Caco-2 (cell line): ENCODE measurements at regions not wholly inside any gene's neighbourhood (a gene's known extent, or its start where the extent isn't known, plus 50 kb on each side); places are given as distances from the start of the nearest gene placed in this dataset.

Source experiments
- BruUV-seq: library from RNA; stranded (reverse); fragments of 400-500 nt; replicated peaks from 2 replicates; lab custom pipeline; 2021; lab: Mats Ljungman, UMichigan
- CTCF ChIA-PET: fragments of 300-600 bp; sonication (Branson Sonifier 250); formaldehyde crosslinking; loops from one replicate; lab custom pipeline; 2022; ENCODE audit warnings: antibody characterized with exemption; lab: Charles Lee
- POLR2A ChIA-PET: fragments of 300-600 bp; sonication (Branson Sonifier 250); formaldehyde crosslinking; loops from one replicate; lab custom pipeline; 2022; ENCODE audit warnings: antibody characterized with exemption; lab: Charles Lee
- DNase-seq, 2 experiments: peaks; one replicate each; pipeline versions ENCODE4 v3.0.0 to v3.0.0-alpha.2; 2020 to 2022
- H3K27me3 ChIP-seq: replicated peaks from 2 replicates; pipeline ENCODE4 v1.6.0; 2011; ENCODE audit warnings: low read length; ENCODE audit not compliant: control insufficient read depth, insufficient read depth
- H3K36me3 ChIP-seq: 2 replicates; pipeline ENCODE4 v1.5.1; 2011; ENCODE audit warnings: low read length; ENCODE audit not compliant: control insufficient read depth, insufficient read depth
- H3K4me1 ChIP-seq: fragments of 250-450 bp; sonication (Bioruptor Pico); 2 replicates; pipeline ENCODE4 v1.5.1; 2020; ENCODE audit warnings: mild to moderate bottlenecking
- H3K4me3 ChIP-seq: 2 replicates; pipeline ENCODE4 v1.5.1; 2011; ENCODE audit warnings: low read depth, mild to moderate bottlenecking, control low read depth, low read length
- H3K9me3 ChIP-seq: fragments of 250-450 bp; sonication (Bioruptor Pico); 2 replicates; pipeline ENCODE4 v1.5.1; 2020; ENCODE audit warnings: mild to moderate bottlenecking, moderate library complexity
- H3K27ac Mint-ChIP-seq: one replicate; pipeline ENCODE4 v1.8.0; 2022; ENCODE audit warnings: mixed read lengths; ENCODE audit not compliant: unreplicated experiment
- H3K27me3 Mint-ChIP-seq: one replicate; pipeline ENCODE4 v1.8.0; 2022; ENCODE audit warnings: mixed read lengths; ENCODE audit not compliant: insufficient read depth, unreplicated experiment
- H3K36me3 Mint-ChIP-seq: one replicate; pipeline ENCODE4 v1.8.0; 2022; ENCODE audit warnings: mild to moderate bottlenecking, mixed read lengths; ENCODE audit not compliant: insufficient read depth, unreplicated experiment
- H3K4me1 Mint-ChIP-seq: one replicate; pipeline ENCODE4 v1.8.0; 2022; ENCODE audit warnings: low read depth, mixed read lengths; ENCODE audit not compliant: unreplicated experiment
- H3K4me3 Mint-ChIP-seq: one replicate; pipeline ENCODE4 v1.8.0; 2022; ENCODE audit warnings: mild to moderate bottlenecking, moderate library complexity, mixed read lengths; ENCODE audit not compliant: unreplicated experiment
- H3K9me3 Mint-ChIP-seq: one replicate; pipeline ENCODE4 v1.8.0; 2022; ENCODE audit warnings: mixed read lengths; ENCODE audit not compliant: unreplicated experiment
- intact Hi-C: fragments of 100-400 bp; cut with micrococcal nuclease; formaldehyde crosslinking; loops from one replicate; pipeline ENCODE4 v1.10.0; 2022; ENCODE audit not compliant: unreplicated experiment
- TF ChIP-seq, protein P1 (sequence below), 2 experiments: fragments of 200-600 bp in 1 of 2; IDR thresholded peaks; 1 replicate in 1 of 2; 2 replicates in 1 of 2; pipeline versions ENCODE4 v1.5.1 to v1.8.0; 2011 to 2022; ENCODE audit warnings: antibody characterized with exemption in 1 of 2, control low read depth in 1 of 2, inconsistent platforms in 1 of 2, low read depth in 1 of 2, low read length in 1 of 2, mild to moderate bottlenecking in 1 of 2, moderate library complexity in 1 of 2; ENCODE audit not compliant: insufficient read depth in 1 of 2, severe bottlenecking in 1 of 2, unreplicated experiment in 1 of 2

DNA sequence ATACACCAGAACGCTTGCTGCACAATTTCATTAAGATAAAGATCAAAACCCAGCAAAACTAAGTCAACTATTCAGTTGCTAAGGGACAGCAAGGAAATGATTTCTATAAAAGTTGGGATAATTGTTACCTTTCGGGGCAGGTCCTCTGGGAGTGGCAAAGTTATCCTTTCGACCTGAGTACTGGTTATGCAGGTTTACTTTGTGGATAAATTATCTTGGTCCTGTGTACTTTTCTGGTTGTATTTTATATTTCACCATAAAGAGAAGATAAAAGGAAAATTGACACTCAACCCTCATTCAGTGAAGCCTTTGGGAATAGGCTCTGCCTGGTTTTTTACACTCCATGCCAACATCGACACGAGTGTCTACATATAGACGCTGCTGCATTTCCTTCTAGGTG, 146.5 kb downstream of the SYK start:
- POLR2A ChIA-PET, result no interaction called here
- H3K9me3 ChIP-seq, result no peaks in the 10 kb centered on the region
- H3K9me3 Mint-ChIP-seq, result no peaks in the 10 kb centered on the region
- H3K27ac Mint-ChIP-seq, result no peak overlapping the region
- H3K4me1 Mint-ChIP-seq, result peaks cover 7% of the 10 kb centered on the region
- no peaks in the 10 kb centered on the region for H3K36me3 ChIP-seq
- CTCF ChIA-PET, result no interaction called here
- intact Hi-C loops, result no loop called here
- TF ChIP-seq, protein P1, sequence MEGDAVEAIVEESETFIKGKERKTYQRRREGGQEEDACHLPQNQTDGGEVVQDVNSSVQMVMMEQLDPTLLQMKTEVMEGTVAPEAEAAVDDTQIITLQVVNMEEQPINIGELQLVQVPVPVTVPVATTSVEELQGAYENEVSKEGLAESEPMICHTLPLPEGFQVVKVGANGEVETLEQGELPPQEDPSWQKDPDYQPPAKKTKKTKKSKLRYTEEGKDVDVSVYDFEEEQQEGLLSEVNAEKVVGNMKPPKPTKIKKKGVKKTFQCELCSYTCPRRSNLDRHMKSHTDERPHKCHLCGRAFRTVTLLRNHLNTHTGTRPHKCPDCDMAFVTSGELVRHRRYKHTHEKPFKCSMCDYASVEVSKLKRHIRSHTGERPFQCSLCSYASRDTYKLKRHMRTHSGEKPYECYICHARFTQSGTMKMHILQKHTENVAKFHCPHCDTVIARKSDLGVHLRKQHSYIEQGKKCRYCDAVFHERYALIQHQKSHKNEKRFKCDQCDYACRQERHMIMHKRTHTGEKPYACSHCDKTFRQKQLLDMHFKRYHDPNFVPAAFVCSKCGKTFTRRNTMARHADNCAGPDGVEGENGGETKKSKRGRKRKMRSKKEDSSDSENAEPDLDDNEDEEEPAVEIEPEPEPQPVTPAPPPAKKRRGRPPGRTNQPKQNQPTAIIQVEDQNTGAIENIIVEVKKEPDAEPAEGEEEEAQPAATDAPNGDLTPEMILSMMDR (IDR thresholded peaks at IDR 0.05; ENCODE audit: insufficient read depth in 1 of 2, low read depth in 1 of 2, low read length in 1 of 2, severe bottlenecking in 1 of 2, unreplicated experiment in 1 of 2), result no peak
- no peaks in the 10 kb centered on the region for H3K36me3 Mint-ChIP-seq
- no peaks in the 10 kb centered on the region for H3K27me3 ChIP-seq
- no peaks in the 10 kb centered on the region for H3K4me1 ChIP-seq
- no peaks in the 10 kb centered on the region for H3K27me3 Mint-ChIP-seq
- DNase-seq, result no peak
- H3K4me3 ChIP-seq, result no peak overlapping the region
- no TSS peak for BruUV-seq
- H3K4me3 Mint-ChIP-seq, result no peak overlapping the region

DNA sequence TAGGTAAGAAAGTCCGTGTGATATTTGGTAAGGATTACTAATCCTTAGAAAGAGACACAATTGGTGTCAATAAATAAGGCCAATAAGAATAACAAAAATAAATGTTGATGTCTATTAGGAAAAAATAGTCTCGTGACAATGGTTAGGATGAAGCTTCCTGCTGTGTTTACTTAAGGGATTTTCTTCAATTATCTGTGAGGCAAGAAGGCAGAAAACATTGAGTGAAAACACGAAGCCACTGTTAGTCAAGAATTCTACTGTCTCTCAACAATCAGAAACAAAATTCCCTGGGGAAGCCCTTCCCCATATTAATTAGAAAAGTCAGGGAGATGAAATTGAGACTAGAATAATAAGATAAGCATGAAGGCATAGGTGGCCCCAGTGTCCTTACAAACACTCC, 149.0 kb downstream of the SYK start:
- BruUV-seq, result no TSS peak
- Histone ChIP-seq H3K4me3 (no peak overlapping the region), H3K27me3 (no peaks in the 10 kb centered on the region), H3K4me1 (no peaks in the 10 kb centered on the region), H3K36me3 (no peaks in the 10 kb centered on the region), H3K9me3 (no peaks in the 10 kb centered on the region)
- Mint-ChIP-seq H3K36me3 (no peaks in the 10 kb centered on the region), H3K9me3 (no peaks in the 10 kb centered on the region), H3K4me1 (peaks cover 7% of the 10 kb centered on the region), H3K4me3 (no peak overlapping the region), H3K27me3 (peaks cover 7% of the 10 kb centered on the region), H3K27ac (no peak overlapping the region)
- intact Hi-C loops, result no loop called here
- CTCF ChIA-PET, result no interaction called here
- no peak for DNase-seq
- POLR2A ChIA-PET, result no interaction called here
- TF ChIP-seq, protein P1 (IDR thresholded peaks at IDR 0.05; ENCODE audit: insufficient read depth in 1 of 2, low read depth in 1 of 2, low read length in 1 of 2, severe bottlenecking in 1 of 2, unreplicated experiment in 1 of 2), result no peak

DNA sequence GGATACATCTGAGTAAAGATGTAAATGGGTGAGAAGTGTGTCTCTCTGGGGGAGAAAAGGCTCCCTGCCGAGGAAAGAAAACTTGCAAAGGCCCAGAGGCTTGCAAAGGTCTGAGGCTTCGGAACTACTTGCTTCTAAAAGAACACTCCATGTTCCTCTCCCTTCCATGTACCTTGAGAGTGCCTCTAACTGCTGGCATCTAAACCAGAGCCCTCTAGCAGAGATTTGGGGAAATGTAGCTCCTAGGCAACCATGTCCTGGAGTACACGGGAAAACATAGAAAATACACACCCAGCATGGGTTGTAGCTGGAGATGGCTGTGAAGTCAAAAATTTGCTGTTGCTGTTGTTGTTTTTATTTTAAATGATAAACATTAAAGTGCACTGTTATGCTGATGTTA, 151.6 kb downstream of the SYK start:
- Mint-ChIP-seq H3K4me1 (no peaks in the 10 kb centered on the region), H3K4me3 (no peak overlapping the region), H3K9me3 (no peaks in the 10 kb centered on the region), H3K27ac (no peak overlapping the region), H3K27me3 (peaks cover 7% of the 10 kb centered on the region), H3K36me3 (no peaks in the 10 kb centered on the region)
- CTCF ChIA-PET, result no interaction called here
- H3K36me3 ChIP-seq, result no peaks in the 10 kb centered on the region
- H3K9me3 ChIP-seq, result no peaks in the 10 kb centered on the region
- no peaks in the 10 kb centered on the region for H3K4me1 ChIP-seq
- POLR2A ChIA-PET, result no interaction called here
- no peaks in the 10 kb centered on the region for H3K27me3 ChIP-seq
- TF ChIP-seq, protein P1 (IDR thresholded peaks at IDR 0.05; ENCODE audit: insufficient read depth in 1 of 2, low read depth in 1 of 2, low read length in 1 of 2, severe bottlenecking in 1 of 2, unreplicated experiment in 1 of 2), result no peak
- intact Hi-C loops, result no loop called here
- no TSS peak for BruUV-seq
- no peak overlapping the region for H3K4me3 ChIP-seq
- DNase-seq, result no peak
